ENCODE measurements at regions not wholly inside any gene's neighbourhood (a gene's known extent, or its start where the extent isn't known, plus 50 kb on each side); places are given as distances from the start of the nearest gene placed in this dataset.

DNA sequence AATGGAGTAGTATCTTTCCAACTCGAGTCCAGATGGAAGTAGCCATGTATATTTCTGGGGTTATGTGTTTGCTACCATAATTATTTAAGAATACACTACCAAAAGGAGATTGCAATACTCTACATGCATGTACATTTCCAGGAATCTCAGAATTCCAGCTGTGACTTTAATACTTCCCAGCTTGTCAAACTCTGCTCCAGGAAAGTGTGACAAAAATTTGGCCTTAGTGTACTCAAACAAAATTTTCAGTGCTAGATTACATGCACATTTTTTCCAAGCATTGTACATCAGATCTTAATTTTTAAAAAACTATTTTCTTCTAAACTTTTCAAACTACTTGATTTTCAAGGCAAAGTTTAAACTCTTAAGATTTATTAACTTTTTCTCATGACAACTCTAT, 1791.6 kb downstream of the SUCLG1 start:
- TF ChIP-seq, protein P1, sequence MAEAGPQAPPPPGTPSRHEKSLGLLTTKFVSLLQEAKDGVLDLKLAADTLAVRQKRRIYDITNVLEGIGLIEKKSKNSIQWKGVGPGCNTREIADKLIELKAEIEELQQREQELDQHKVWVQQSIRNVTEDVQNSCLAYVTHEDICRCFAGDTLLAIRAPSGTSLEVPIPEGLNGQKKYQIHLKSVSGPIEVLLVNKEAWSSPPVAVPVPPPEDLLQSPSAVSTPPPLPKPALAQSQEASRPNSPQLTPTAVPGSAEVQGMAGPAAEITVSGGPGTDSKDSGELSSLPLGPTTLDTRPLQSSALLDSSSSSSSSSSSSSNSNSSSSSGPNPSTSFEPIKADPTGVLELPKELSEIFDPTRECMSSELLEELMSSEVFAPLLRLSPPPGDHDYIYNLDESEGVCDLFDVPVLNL (IDR thresholded peaks at IDR 0.05; ENCODE audit: low read depth, low read length): no peak
- no peak for TF ChIP-seq CTCF (IDR thresholded peaks at IDR 0.05 in 2 of 3, conservative IDR thresholded peaks at IDR 0.05 in 1 of 3; ENCODE audit: control insufficient read depth in 2 of 3, extremely low read depth in 1 of 3, insufficient read depth in 1 of 3, low read depth in 3 of 3, low read length in 3 of 3)
- TF ChIP-seq EP300 (IDR thresholded peaks at IDR 0.05; ENCODE audit: borderline replicate concordance in 1 of 2, control insufficient read depth in 1 of 2, low read depth in 2 of 2, low read length in 2 of 2): no peak
- TF ChIP-seq POLR2AphosphoS2 (IDR thresholded peaks at IDR 0.05; ENCODE audit: low read depth, low read length): no peak
- TF ChIP-seq ESRRA (IDR thresholded peaks at IDR 0.05; ENCODE audit: low read length): no peak
- TF ChIP-seq PML (IDR thresholded peaks at IDR 0.05; ENCODE audit: low read length): no peak
